GM12891 (cell line): ENCODE measurements at regions not wholly inside any gene's neighbourhood (a gene's known extent, or its start where the extent isn't known, plus 50 kb on each side); places are given as distances from the start of the nearest gene placed in this dataset.
A peak's percentile ranks its signal among the peaks of the same experiment; 100 is the strongest.

Experiments
- DNase-seq: peaks from one replicate; pipeline ENCODE4 v3.0.0; 2011; ENCODE audit warnings: low spot score; ENCODE audit not compliant: insufficient read length
- FAIRE-seq: peaks from 2 replicates; lab custom pipeline; 2011; peaks lifted over from hg19 to GRCh38; lab: Jason Lieb, UNC
- PAX5 ChIP-seq: IDR thresholded peaks from 2 replicates; pipeline ENCODE4 v1.6.1; 2011; ENCODE audit warnings: low read length, moderate library complexity, mild to moderate bottlenecking; ENCODE audit not compliant: insufficient read depth, severe bottlenecking
- POLR2A ChIP-seq: IDR thresholded peaks from 2 replicates; pipeline ENCODE4 v1.6.1; 2011; ENCODE audit warnings: low read depth, low read length, control low read depth
- POLR2AphosphoS5 ChIP-seq: IDR thresholded peaks from 2 replicates; pipeline ENCODE4 v1.6.1; 2011; ENCODE audit warnings: low read depth, low read length, control low read depth
- POU2F2 ChIP-seq: IDR thresholded peaks from 2 replicates; pipeline ENCODE4 v1.6.1; 2011; ENCODE audit warnings: low read depth, mild to moderate bottlenecking, control low read depth, low read length, moderate library complexity
- SPI1 ChIP-seq: IDR thresholded peaks from 2 replicates; pipeline ENCODE4 v1.6.1; 2011; ENCODE audit warnings: low read depth, low read length, control low read depth
- TAF1 ChIP-seq: IDR thresholded peaks from 2 replicates; pipeline ENCODE4 v1.6.1; 2011; ENCODE audit warnings: low read depth, low read length, control low read depth

- TF ChIP-seq TAF1 (no peak), POLR2AphosphoS5 (no peak), POLR2A (no peak), POU2F2 (no peak), PAX5 (no peak), SPI1 (no peak)
- FAIRE-seq = peak; percentile 26
- peak; percentile 21 for DNase-seq
Measured at GRCh38 chr2:133780099-133780996, 212.1 kb upstream of the NCKAP5 start.

- DNase-seq (no peak), FAIRE-seq (peak; percentile 78)
- no peak for TF ChIP-seq POLR2A
- TF ChIP-seq PAX5 = no peak
- TF ChIP-seq SPI1 = no peak
- no peak for TF ChIP-seq POLR2AphosphoS5
- no peak for TF ChIP-seq TAF1
- no peak for TF ChIP-seq POU2F2
Measured at GRCh38 chr2:133780997-133781513, 212.8 kb upstream of the NCKAP5 start.

- TF ChIP-seq POU2F2 (no peak), PAX5 (no peak), TAF1 (no peak), POLR2AphosphoS5 (no peak), SPI1 (no peak), POLR2A (no peak)
- no peak for DNase-seq
- FAIRE-seq = no peak
Measured at GRCh38 chr2:133787207-133787606, 218.9 kb upstream of the NCKAP5 start.

- FAIRE-seq (no peak), DNase-seq (no peak)
- TF ChIP-seq TAF1 = no peak
- TF ChIP-seq SPI1 = no peak
- no peak for TF ChIP-seq PAX5
- no peak for TF ChIP-seq POLR2AphosphoS5
- TF ChIP-seq POLR2A = no peak
- no peak for TF ChIP-seq POU2F2
Measured at GRCh38 chr2:133787651-133788050, 219.4 kb upstream of the NCKAP5 start.

- DNase-seq = no peak
- TF ChIP-seq POU2F2 (no peak), POLR2A (no peak)
- FAIRE-seq = no peak
Measured at GRCh38 chr2:133788386-133788785, 220.1 kb upstream of the NCKAP5 start.

GRCh38 chr2:133789743-133790142, 221.5 kb upstream of the NCKAP5 start:
- FAIRE-seq = no peak
- no peak for TF ChIP-seq SPI1
- no peak for TF ChIP-seq POU2F2
- no peak for TF ChIP-seq PAX5
- no peak for TF ChIP-seq TAF1
- no peak for TF ChIP-seq POLR2AphosphoS5
- no peak for TF ChIP-seq POLR2A
- no peak for DNase-seq

- FAIRE-seq (no peak), DNase-seq (no peak)
- TF ChIP-seq POU2F2 (no peak), POLR2A (no peak), POLR2AphosphoS5 (no peak), PAX5 (no peak), TAF1 (no peak), SPI1 (no peak)
Measured at GRCh38 chr2:133790711-133791110, 222.4 kb upstream of the NCKAP5 start.

GRCh38 chr2:133791191-133791590, 222.9 kb upstream of the NCKAP5 start:
- FAIRE-seq (no peak), DNase-seq (no peak)
- TF ChIP-seq POLR2A (no peak), PAX5 (no peak), POLR2AphosphoS5 (no peak), SPI1 (no peak), TAF1 (no peak), POU2F2 (no peak)

GRCh38 chr2:133792223-133792622, 224.0 kb upstream of the NCKAP5 start:
- TF ChIP-seq SPI1 (no peak), POLR2A (no peak), POU2F2 (no peak), TAF1 (no peak), PAX5 (no peak)
- no peak for DNase-seq

GRCh38 chr2:133794114-133794513, 225.9 kb upstream of the NCKAP5 start:
- no peak for FAIRE-seq
- TF ChIP-seq POU2F2 (no peak), SPI1 (no peak), PAX5 (no peak), TAF1 (no peak)
- no peak for DNase-seq

More at GRCh38 chr2:133792223-133792622, 224.0 kb upstream of the NCKAP5 start:
- no peak for FAIRE-seq
